GM12872 (cell line): ENCODE measurements at regions not wholly inside any gene's neighbourhood (a gene's known extent, or its start where the extent isn't known, plus 50 kb on each side); places are given as distances from the start of the nearest gene placed in this dataset.

Source experiments
- CTCF ChIP-seq: IDR thresholded peaks from 3 replicates; pipeline ENCODE4 v1.5.1; 2011; ENCODE audit warnings: low read depth, mild to moderate bottlenecking, low read length, moderate library complexity; ENCODE audit not compliant: insufficient read depth

- no peak for TF ChIP-seq CTCF
Measured at GRCh38 chr4:121517241-121517640, 136.4 kb upstream of the QRFPR start.

GRCh38 chr4:121514443-121514842, 133.6 kb upstream of the QRFPR start:
- TF ChIP-seq CTCF = peak; percentile 24; the same call in 1 of the 3 replicates

GRCh38 chr4:121510341-121510874, 129.6 kb upstream of the QRFPR start:
- no peak for TF ChIP-seq CTCF

GRCh38 chr4:121485190-121485804, 104.5 kb upstream of the QRFPR start:
- TF ChIP-seq CTCF = no peak

GRCh38 chr4:121484633-121485032, 103.8 kb upstream of the QRFPR start:
- TF ChIP-seq CTCF = peak; percentile 84

- TF ChIP-seq CTCF = no peak
Measured at GRCh38 chr4:121479808-121480207, 99.0 kb upstream of the QRFPR start.

GRCh38 chr4:121477480-121477879, 96.7 kb upstream of the QRFPR start:
- TF ChIP-seq CTCF = no peak
